H9 (cell line): ENCODE measurements at regions not wholly inside any gene's neighbourhood (a gene's known extent, or its start where the extent isn't known, plus 50 kb on each side); places are given as distances from the start of the nearest gene placed in this dataset.

ENCODE experiments used
- DNase-seq: peaks from one replicate; pipeline ENCODE4 v3.0.0-alpha.2; 2017
- H2AFZ ChIP-seq: one replicate; pipeline ENCODE4 v1.6.1; 2013; ENCODE audit warnings: mild to moderate bottlenecking, low read length, control low read depth, moderate library complexity
- H2AK5ac ChIP-seq: 2 replicates; pipeline ENCODE4 v1.6.1; 2013; ENCODE audit warnings: low read length, control low read depth, mixed read lengths; ENCODE audit not compliant: insufficient read length
- H2BK120ac ChIP-seq: one replicate; pipeline ENCODE4 v1.6.1; 2013; ENCODE audit warnings: low read depth, mild to moderate bottlenecking, low read length, control low read depth, inconsistent platforms; ENCODE audit not compliant: poor library complexity, severe bottlenecking
- H2BK12ac ChIP-seq: 2 replicates; pipeline ENCODE4 v1.6.1; 2013; ENCODE audit warnings: low read length, control low read depth, mixed read lengths, low read depth; ENCODE audit not compliant: insufficient read length
- H2BK15ac ChIP-seq: 2 replicates; pipeline ENCODE4 v1.6.1; 2013; ENCODE audit warnings: low read depth, low read length, control low read depth
- H2BK20ac ChIP-seq: one replicate; pipeline ENCODE4 v1.6.1; 2013; ENCODE audit warnings: low read depth, mild to moderate bottlenecking, low read length, control low read depth, inconsistent platforms; ENCODE audit not compliant: poor library complexity, severe bottlenecking
- H2BK5ac ChIP-seq: 2 replicates; pipeline ENCODE4 v1.6.1; 2013; ENCODE audit warnings: low read length, control low read depth, mixed read lengths; ENCODE audit not compliant: insufficient read length
- H3K14ac ChIP-seq: 2 replicates; pipeline ENCODE4 v1.6.1; 2013; ENCODE audit warnings: low read length, control low read depth; ENCODE audit not compliant: insufficient read depth
- H3K18ac ChIP-seq: 2 replicates; pipeline ENCODE4 v1.6.1; 2013; ENCODE audit warnings: low read depth, mild to moderate bottlenecking, mixed read lengths, low read length, control low read depth; ENCODE audit not compliant: insufficient read length
- H3K23ac ChIP-seq: 2 replicates; pipeline ENCODE4 v1.6.1; 2013; ENCODE audit warnings: low read length, control low read depth, mixed read lengths, low read depth; ENCODE audit not compliant: insufficient read length
- H3K23me2 ChIP-seq: 2 replicates; pipeline ENCODE4 v1.6.1; 2013; ENCODE audit warnings: low read depth, mild to moderate bottlenecking, mixed read lengths, low read length, control low read depth; ENCODE audit not compliant: insufficient read length, poor library complexity, severe bottlenecking
- H3K27ac ChIP-seq: 2 replicates; pipeline ENCODE4 v1.5.1; 2013; ENCODE audit warnings: low read length, control low read depth, mixed read lengths, low read depth; ENCODE audit not compliant: insufficient read length
- H3K27me3 ChIP-seq: 2 replicates; pipeline ENCODE4 v1.6.1; 2013; ENCODE audit warnings: low read length, control low read depth, inconsistent platforms; ENCODE audit not compliant: insufficient read depth
- H3K4ac ChIP-seq: 2 replicates; pipeline ENCODE4 v1.6.1; 2013; ENCODE audit warnings: low read depth, mild to moderate bottlenecking, control low read depth, inconsistent platforms, low read length, moderate library complexity
- H3K4me1 ChIP-seq: 2 replicates; pipeline ENCODE4 v1.6.1; 2013; ENCODE audit warnings: low read length, control low read depth, inconsistent platforms; ENCODE audit not compliant: insufficient read depth
- H3K4me2 ChIP-seq: 2 replicates; pipeline ENCODE4 v1.6.1; 2013; ENCODE audit warnings: low read length, control low read depth, mixed read lengths; ENCODE audit not compliant: insufficient read length, insufficient read depth
- H3K56ac ChIP-seq: 2 replicates; pipeline ENCODE4 v1.6.1; 2013; ENCODE audit warnings: low read depth, mild to moderate bottlenecking, mixed read lengths, low read length, control low read depth; ENCODE audit not compliant: insufficient read length
- H3K79me1 ChIP-seq: 2 replicates; pipeline ENCODE4 v1.6.1; 2013; ENCODE audit warnings: low read depth, mild to moderate bottlenecking, moderate library complexity, low read length, control low read depth, inconsistent platforms; ENCODE audit not compliant: insufficient read depth, poor library complexity, severe bottlenecking
- H3K79me2 ChIP-seq: 2 replicates; pipeline ENCODE4 v1.6.1; 2013; ENCODE audit warnings: low read length, control low read depth, inconsistent platforms; ENCODE audit not compliant: insufficient read depth
- H3K9ac ChIP-seq: 2 replicates; pipeline ENCODE4 v1.6.1; 2013; ENCODE audit warnings: low read length, control low read depth, mixed read lengths; ENCODE audit not compliant: insufficient read length; ENCODE audit errors: extremely low read depth
- H3K9me3 ChIP-seq: one replicate; pipeline ENCODE4 v1.6.1; 2013; ENCODE audit warnings: low read depth, low read length, inconsistent platforms; ENCODE audit not compliant: control insufficient read depth
- H3T11ph ChIP-seq: one replicate; pipeline ENCODE4 v1.6.1; 2013; ENCODE audit warnings: mild to moderate bottlenecking, low read length, control low read depth, inconsistent platforms
- H4K20me1 ChIP-seq: one replicate; pipeline ENCODE4 v1.6.1; 2013; ENCODE audit not compliant: control insufficient read depth, insufficient read length, insufficient read depth
- H4K5ac ChIP-seq: 2 replicates; pipeline ENCODE4 v1.6.1; 2013; ENCODE audit warnings: low read depth, mild to moderate bottlenecking, mixed read lengths, low read length, control low read depth; ENCODE audit not compliant: insufficient read length
- H4K8ac ChIP-seq: replicated peaks from 2 replicates; pipeline ENCODE4 v1.6.1; 2013; ENCODE audit warnings: low read length, control low read depth, mixed read lengths, low read depth; ENCODE audit not compliant: insufficient read length
- H4K91ac ChIP-seq: 2 replicates; pipeline ENCODE4 v1.6.1; 2013; ENCODE audit warnings: low read depth, mild to moderate bottlenecking, moderate library complexity, mixed read lengths, low read length, control low read depth; ENCODE audit not compliant: insufficient read length
- H3K27ac Mint-ChIP-seq, 3 experiments: 2 replicates in 2 of 3; 3 replicates in 1 of 3; pipeline ENCODE4 v1.8.0; 2020 to 2021; ENCODE audit warnings: mixed read lengths in 3 of 3, mild to moderate bottlenecking in 1 of 3, moderate library complexity in 1 of 3
- H3K27me3 Mint-ChIP-seq: 2 replicates; pipeline ENCODE4 v1.8.0; 2021; ENCODE audit warnings: low read depth, mild to moderate bottlenecking, moderate library complexity, mixed read lengths
- H3K36me3 Mint-ChIP-seq, 3 experiments: 2 replicates in 2 of 3; 3 replicates in 1 of 3; pipeline ENCODE4 v1.8.0; 2020 to 2021; ENCODE audit warnings: low read depth in 3 of 3, mixed read lengths in 3 of 3; ENCODE audit not compliant: insufficient read depth in 1 of 3
- H3K4me1 Mint-ChIP-seq, 2 experiments: 2 replicates each; pipeline ENCODE4 v1.8.0; 2020; ENCODE audit warnings: mixed read lengths in 2 of 2
- H3K4me3 Mint-ChIP-seq, 2 experiments: 2 replicates in 1 of 2; 3 replicates in 1 of 2; pipeline ENCODE4 v1.8.0; 2020 to 2021; ENCODE audit warnings: mild to moderate bottlenecking in 2 of 2, mixed read lengths in 2 of 2, moderate library complexity in 1 of 2
- H3K9me3 Mint-ChIP-seq, 2 experiments: 2 replicates in 1 of 2; 3 replicates in 1 of 2; pipeline ENCODE4 v1.8.0; 2020; ENCODE audit warnings: mild to moderate bottlenecking in 2 of 2, mixed read lengths in 2 of 2, moderate library complexity in 1 of 2
- WGBS: extraction: QIAGEN DNeasy Blood & Tissue Kit; methylation state at CpG from one replicate; pipeline ENCODE4 v1.1.7; 2013; ENCODE audit warnings: missing lambda C conversion rate, low lambda C conversion rate, mixed read lengths; ENCODE audit not compliant: insufficient read length; ENCODE audit errors: extremely low coverage; 5-methylcytosine and 5-hydroxymethylcytosine counted together
- TF ChIP-seq, protein P1 (sequence below): fragments of 200-600 bp; sonication (generic); conservative IDR thresholded peaks from 3 replicates; pipeline ENCODE4 v1.8.0; 2021; ENCODE audit warnings: antibody characterized with exemption, mild to moderate bottlenecking

- H3K27ac Mint-ChIP-seq: no peak overlapping the region; a peak in 2 of 7 replicates
- peaks cover 25 to 52% (median 30%) of the 10 kb centered on the region in 3 experiments for H3K36me3 Mint-ChIP-seq
- Histone ChIP-seq H3K27ac (no peak overlapping the region), H2BK5ac (no peak overlapping the region), H3K79me2 (no peaks in the 10 kb centered on the region), H4K5ac (no peak overlapping the region), H2AK5ac (no peak overlapping the region), H3K27me3 (no peaks in the 10 kb centered on the region), H3K14ac (no peak overlapping the region), H2BK12ac (no peak overlapping the region), H2BK15ac (no peak overlapping the region), H3K18ac (no peak overlapping the region), H3K56ac (no peak overlapping the region), H2AFZ (no peak overlapping the region), H4K8ac (no peak overlapping the region), H3K9me3 (no peaks in the 10 kb centered on the region), H3K23me2 (no peaks in the 10 kb centered on the region), H4K20me1 (no peaks in the 10 kb centered on the region), H2BK120ac (no peak overlapping the region), H3T11ph (no peak overlapping the region), H3K79me1 (no peaks in the 10 kb centered on the region), H3K23ac (no peak overlapping the region), H3K9ac (no peak overlapping the region), H2BK20ac (no peak overlapping the region), H3K4me1 (no peaks in the 10 kb centered on the region), H3K4ac (no peak overlapping the region), H4K91ac (no peak overlapping the region), H3K4me2 (no peak overlapping the region)
- H3K4me3 Mint-ChIP-seq: no peak overlapping the region
- no peaks in the 10 kb centered on the region; the same call in 1 of the 2 replicates for H3K27me3 Mint-ChIP-seq
- DNase-seq: no peak
- H3K9me3 Mint-ChIP-seq: no peaks in the 10 kb centered on the region; a peak in 3 of 5 replicates
- no peaks in the 10 kb centered on the region for H3K4me1 Mint-ChIP-seq
- WGBS: no CpG with 5 or more reads among the region's 8 CpGs
- TF ChIP-seq, protein P1, sequence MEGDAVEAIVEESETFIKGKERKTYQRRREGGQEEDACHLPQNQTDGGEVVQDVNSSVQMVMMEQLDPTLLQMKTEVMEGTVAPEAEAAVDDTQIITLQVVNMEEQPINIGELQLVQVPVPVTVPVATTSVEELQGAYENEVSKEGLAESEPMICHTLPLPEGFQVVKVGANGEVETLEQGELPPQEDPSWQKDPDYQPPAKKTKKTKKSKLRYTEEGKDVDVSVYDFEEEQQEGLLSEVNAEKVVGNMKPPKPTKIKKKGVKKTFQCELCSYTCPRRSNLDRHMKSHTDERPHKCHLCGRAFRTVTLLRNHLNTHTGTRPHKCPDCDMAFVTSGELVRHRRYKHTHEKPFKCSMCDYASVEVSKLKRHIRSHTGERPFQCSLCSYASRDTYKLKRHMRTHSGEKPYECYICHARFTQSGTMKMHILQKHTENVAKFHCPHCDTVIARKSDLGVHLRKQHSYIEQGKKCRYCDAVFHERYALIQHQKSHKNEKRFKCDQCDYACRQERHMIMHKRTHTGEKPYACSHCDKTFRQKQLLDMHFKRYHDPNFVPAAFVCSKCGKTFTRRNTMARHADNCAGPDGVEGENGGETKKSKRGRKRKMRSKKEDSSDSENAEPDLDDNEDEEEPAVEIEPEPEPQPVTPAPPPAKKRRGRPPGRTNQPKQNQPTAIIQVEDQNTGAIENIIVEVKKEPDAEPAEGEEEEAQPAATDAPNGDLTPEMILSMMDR: no peak
Observed at GRCh38 chr5:25415970-25416369, 771.2 kb upstream of the CDH10 start.
